ENCODE measurements at regions not wholly inside any gene's neighbourhood (a gene's known extent, or its start where the extent isn't known, plus 50 kb on each side); places are given as distances from the start of the nearest gene placed in this dataset.

GRCh38 chr1:240701412-240701811 is 89.5 kb upstream of the GREM2 start:
- no peak overlapping the region for H3K4me3 Mint-ChIP-seq
- ChIA-PET POLR2A (no interaction called here), CTCF (no interaction called here)
- ATAC-seq (no peak), DNase-seq (no peak)
- H3K27me3 Mint-ChIP-seq: no peaks in the 10 kb centered on the region
- H3K27ac Mint-ChIP-seq: no peak overlapping the region
- intact Hi-C loops (cut with micrococcal nuclease): no loop called here
- no peaks in the 10 kb centered on the region for H3K36me3 Mint-ChIP-seq (ENCODE audit: low read depth)
- H3K9me3 Mint-ChIP-seq: no peaks in the 10 kb centered on the region
- no peaks in the 10 kb centered on the region for H3K4me1 Mint-ChIP-seq (ENCODE audit: low read depth)
- no peak for TF ChIP-seq CTCF (IDR thresholded peaks at IDR 0.05)

- intact Hi-C loops (cut with micrococcal nuclease): no loop called here
- no peak for TF ChIP-seq CTCF (IDR thresholded peaks at IDR 0.05)
- ATAC-seq (no peak), DNase-seq (no peak)
- H3K9me3 Mint-ChIP-seq: no peaks in the 10 kb centered on the region
- peaks cover 1% of the 10 kb centered on the region for H3K27me3 Mint-ChIP-seq
- ChIA-PET CTCF (interaction anchor here (0.6 kb wide), 1 partner anchor 136 kb away, joined by 3 read pairs; no protein-coding TSS in a partner anchor), POLR2A (no interaction called here)
- H3K4me1 Mint-ChIP-seq (ENCODE audit: low read depth): no peaks in the 10 kb centered on the region
- no peaks in the 10 kb centered on the region for H3K36me3 Mint-ChIP-seq (ENCODE audit: low read depth)
- H3K4me3 Mint-ChIP-seq: no peak overlapping the region
- H3K27ac Mint-ChIP-seq: no peak overlapping the region
Measured at GRCh38 chr1:240695416-240695815, 83.5 kb upstream of the GREM2 start.

GRCh38 chr1:240693844-240694243 is 81.9 kb upstream of the GREM2 start:
- no peak overlapping the region for H3K4me3 Mint-ChIP-seq
- POLR2A ChIA-PET: no interaction called here
- no peaks in the 10 kb centered on the region for H3K4me1 Mint-ChIP-seq (ENCODE audit: low read depth)

GRCh38 chr1:240693036-240693435 is 81.1 kb upstream of the GREM2 start:
- Mint-ChIP-seq H3K27ac (no peak overlapping the region), H3K4me3 (no peak overlapping the region), H3K4me1 (ENCODE audit: low read depth) (no peaks in the 10 kb centered on the region), H3K27me3 (peaks cover 1% of the 10 kb centered on the region), H3K9me3 (no peaks in the 10 kb centered on the region), H3K36me3 (ENCODE audit: low read depth) (no peaks in the 10 kb centered on the region)
- POLR2A ChIA-PET: no interaction called here
- CTCF ChIA-PET: interaction anchor here (1.2 kb wide), 1 partner anchor 16 kb away, joined by 3 read pairs; no protein-coding TSS in a partner anchor
- DNase-seq (no peak), ATAC-seq (no peak)
- intact Hi-C loops (cut with micrococcal nuclease): no loop called here
- TF ChIP-seq CTCF (IDR thresholded peaks at IDR 0.05): no peak

More at GRCh38 chr1:240693844-240694243, 81.9 kb upstream of the GREM2 start:
- CTCF ChIA-PET: no interaction called here
- intact Hi-C loops (cut with micrococcal nuclease): no loop called here
- no peak overlapping the region for H3K27ac Mint-ChIP-seq
- no peak for TF ChIP-seq CTCF (IDR thresholded peaks at IDR 0.05)
- peaks cover 1% of the 10 kb centered on the region for H3K27me3 Mint-ChIP-seq
- H3K9me3 Mint-ChIP-seq: no peaks in the 10 kb centered on the region
- H3K36me3 Mint-ChIP-seq (ENCODE audit: low read depth): no peaks in the 10 kb centered on the region
- DNase-seq: no peak
- no peak for ATAC-seq

- ChIA-PET CTCF (interaction anchor here (1.2 kb wide), 1 partner anchor 15 kb away, joined by 3 read pairs; no protein-coding TSS in a partner anchor), POLR2A (no interaction called here)
- H3K27ac Mint-ChIP-seq: no peak overlapping the region
- H3K27me3 Mint-ChIP-seq: peaks cover 1% of the 10 kb centered on the region
- no peaks in the 10 kb centered on the region for H3K9me3 Mint-ChIP-seq
- intact Hi-C loops (cut with micrococcal nuclease): no loop called here
- no peak overlapping the region for H3K4me3 Mint-ChIP-seq
- H3K4me1 Mint-ChIP-seq (ENCODE audit: low read depth): peaks cover 5% of the 10 kb centered on the region
- H3K36me3 Mint-ChIP-seq (ENCODE audit: low read depth): no peaks in the 10 kb centered on the region
- DNase-seq (peak; percentile 3), ATAC-seq (no peak)
- no peak for TF ChIP-seq CTCF (IDR thresholded peaks at IDR 0.05)
Measured at GRCh38 chr1:240691909-240692705, 80.2 kb upstream of the GREM2 start.
